ENCODE measurements at regions not wholly inside any gene's neighbourhood (a gene's known extent, or its start where the extent isn't known, plus 50 kb on each side); places are given as distances from the start of the nearest gene placed in this dataset.

- Histone ChIP-seq H3K4me1 (no peaks in the 10 kb centered on the region), H3K36me3 (ENCODE audit: control insufficient read depth, insufficient read depth, low read length) (no peaks in the 10 kb centered on the region), H3K9me3 (no peaks in the 10 kb centered on the region), H3K4me3 (ENCODE audit: low read depth, low read length) (no peak overlapping the region), H3K27me3 (replicated peaks; ENCODE audit: control insufficient read depth, insufficient read depth, low read length) (no peaks in the 10 kb centered on the region; the same call in 1 of the 2 replicates)
- ChIA-PET POLR2A (no interaction called here), CTCF (no interaction called here)
- no peak for TF ChIP-seq CTCF (IDR thresholded peaks at IDR 0.05; ENCODE audit: insufficient read depth in 1 of 2, low read depth in 1 of 2, low read length in 1 of 2, severe bottlenecking in 1 of 2, unreplicated experiment in 1 of 2)
- H3K4me3 Mint-ChIP-seq (ENCODE audit: unreplicated experiment), result no peak overlapping the region
- H3K27ac Mint-ChIP-seq (ENCODE audit: unreplicated experiment), result no peak overlapping the region
- H3K9me3 Mint-ChIP-seq (ENCODE audit: unreplicated experiment), result no peaks in the 10 kb centered on the region
- intact Hi-C loops (cut with micrococcal nuclease; ENCODE audit: unreplicated experiment), result no loop called here
- DNase-seq, result no peak
- no peaks in the 10 kb centered on the region for H3K4me1 Mint-ChIP-seq (ENCODE audit: low read depth, unreplicated experiment)
- H3K36me3 Mint-ChIP-seq (ENCODE audit: insufficient read depth, unreplicated experiment), result no peaks in the 10 kb centered on the region
- H3K27me3 Mint-ChIP-seq (ENCODE audit: insufficient read depth, unreplicated experiment), result peaks cover 10% of the 10 kb centered on the region
- BruUV-seq (replicated peaks), result no TSS peak
These were observed 296.4 kb downstream of the ACTL7B start for GRCh38 chr9:108559432-108559831.

GRCh38 chr9:108554831-108555230 is 301.0 kb downstream of the ACTL7B start:
- H3K4me3 ChIP-seq (ENCODE audit: low read depth, low read length), result no peak overlapping the region
- Mint-ChIP-seq H3K9me3 (ENCODE audit: unreplicated experiment) (no peaks in the 10 kb centered on the region), H3K27ac (ENCODE audit: unreplicated experiment) (no peak overlapping the region), H3K36me3 (ENCODE audit: insufficient read depth, unreplicated experiment) (no peaks in the 10 kb centered on the region), H3K4me1 (ENCODE audit: low read depth, unreplicated experiment) (no peaks in the 10 kb centered on the region), H3K4me3 (ENCODE audit: unreplicated experiment) (no peak overlapping the region), H3K27me3 (ENCODE audit: insufficient read depth, unreplicated experiment) (peaks cover 7% of the 10 kb centered on the region)
- no peak for TF ChIP-seq CTCF (IDR thresholded peaks at IDR 0.05; ENCODE audit: insufficient read depth in 1 of 2, low read depth in 1 of 2, low read length in 1 of 2, severe bottlenecking in 1 of 2, unreplicated experiment in 1 of 2)
- DNase-seq, result no peak
- CTCF ChIA-PET, result no interaction called here
- H3K4me1 ChIP-seq, result no peaks in the 10 kb centered on the region
- no TSS peak for BruUV-seq (replicated peaks)
- POLR2A ChIA-PET, result no interaction called here
- H3K27me3 ChIP-seq (replicated peaks; ENCODE audit: control insufficient read depth, insufficient read depth, low read length), result no peaks in the 10 kb centered on the region; the same call in 1 of the 2 replicates
- no peaks in the 10 kb centered on the region for H3K36me3 ChIP-seq (ENCODE audit: control insufficient read depth, insufficient read depth, low read length)
- intact Hi-C loops (cut with micrococcal nuclease; ENCODE audit: unreplicated experiment), result no loop called here
- no peaks in the 10 kb centered on the region for H3K9me3 ChIP-seq

- Histone ChIP-seq H3K27me3 (replicated peaks; ENCODE audit: control insufficient read depth, insufficient read depth, low read length) (no peaks in the 10 kb centered on the region; the same call in 1 of the 2 replicates), H3K9me3 (no peaks in the 10 kb centered on the region), H3K4me1 (no peaks in the 10 kb centered on the region), H3K36me3 (ENCODE audit: control insufficient read depth, insufficient read depth, low read length) (no peaks in the 10 kb centered on the region), H3K4me3 (ENCODE audit: low read depth, low read length) (no peak overlapping the region)
- ChIA-PET POLR2A (no interaction called here), CTCF (no interaction called here)
- no peaks in the 10 kb centered on the region for H3K27me3 Mint-ChIP-seq (ENCODE audit: insufficient read depth, unreplicated experiment)
- H3K27ac Mint-ChIP-seq (ENCODE audit: unreplicated experiment), result no peak overlapping the region
- BruUV-seq (replicated peaks), result no TSS peak
- H3K4me1 Mint-ChIP-seq (ENCODE audit: low read depth, unreplicated experiment), result no peaks in the 10 kb centered on the region
- no peak for TF ChIP-seq CTCF (IDR thresholded peaks at IDR 0.05; ENCODE audit: insufficient read depth in 1 of 2, low read depth in 1 of 2, low read length in 1 of 2, severe bottlenecking in 1 of 2, unreplicated experiment in 1 of 2)
- DNase-seq, result no peak
- no peaks in the 10 kb centered on the region for H3K36me3 Mint-ChIP-seq (ENCODE audit: insufficient read depth, unreplicated experiment)
- no peaks in the 10 kb centered on the region for H3K9me3 Mint-ChIP-seq (ENCODE audit: unreplicated experiment)
- no peak overlapping the region for H3K4me3 Mint-ChIP-seq (ENCODE audit: unreplicated experiment)
- intact Hi-C loops (cut with micrococcal nuclease; ENCODE audit: unreplicated experiment), result no loop called here
These were observed 302.6 kb downstream of the ACTL7B start for GRCh38 chr9:108553111-108553635.

Data from Caco-2 (cell line).